ENCODE measurements at regions not wholly inside any gene's neighbourhood (a gene's known extent, or its start where the extent isn't known, plus 50 kb on each side); places are given as distances from the start of the nearest gene placed in this dataset.
"Not testable (repeated sequence)": the region's sequence is repeated elsewhere in the genome, so short reads cannot be mapped to it uniquely, and the experiment has no call there.

- no peak for DNase-seq
- no peaks in the 10 kb centered on the region for H3K27me3 ChIP-seq (ENCODE audit: control insufficient read depth, insufficient read depth, low read length)
- H3K4me3 ChIP-seq (ENCODE audit: insufficient read depth, low read depth, low read length), result no peak overlapping the region
- H3K36me3 ChIP-seq (replicated peaks; ENCODE audit: control insufficient read depth, insufficient read depth, low read length), result no peaks in the 10 kb centered on the region
Measured at GRCh38 chr5:68066277-68066955, 149.1 kb upstream of the PIK3R1 start.

GRCh38 chr5:68065321-68065720 is 150.2 kb upstream of the PIK3R1 start:
- not testable (repeated sequence) for H3K36me3 ChIP-seq (replicated peaks; ENCODE audit: control insufficient read depth, insufficient read depth, low read length); H3K4me3 ChIP-seq (ENCODE audit: insufficient read depth, low read depth, low read length); H3K27me3 ChIP-seq (ENCODE audit: control insufficient read depth, insufficient read depth, low read length); DNase-seq

- no peaks in the 10 kb centered on the region for H3K36me3 ChIP-seq (replicated peaks; ENCODE audit: control insufficient read depth, insufficient read depth, low read length)
- no peak for DNase-seq
- no peak overlapping the region for H3K4me3 ChIP-seq (ENCODE audit: insufficient read depth, low read depth, low read length)
- no peaks in the 10 kb centered on the region for H3K27me3 ChIP-seq (ENCODE audit: control insufficient read depth, insufficient read depth, low read length)
Measured at GRCh38 chr5:68060382-68060781, 155.2 kb upstream of the PIK3R1 start.

GRCh38 chr5:68057191-68057590 is 158.4 kb upstream of the PIK3R1 start:
- DNase-seq, result no peak
- Histone ChIP-seq H3K4me3 (ENCODE audit: insufficient read depth, low read depth, low read length) (no peak overlapping the region), H3K36me3 (replicated peaks; ENCODE audit: control insufficient read depth, insufficient read depth, low read length) (no peaks in the 10 kb centered on the region), H3K27me3 (ENCODE audit: control insufficient read depth, insufficient read depth, low read length) (no peaks in the 10 kb centered on the region; the same call in 1 of the 2 replicates)

GRCh38 chr5:68055686-68056085 is 159.9 kb upstream of the PIK3R1 start:
- Histone ChIP-seq H3K27me3 (ENCODE audit: control insufficient read depth, insufficient read depth, low read length) (no peaks in the 10 kb centered on the region; the same call in 1 of the 2 replicates), H3K36me3 (replicated peaks; ENCODE audit: control insufficient read depth, insufficient read depth, low read length) (no peaks in the 10 kb centered on the region), H3K4me3 (ENCODE audit: insufficient read depth, low read depth, low read length) (no peak overlapping the region)
- peak; percentile 12 for DNase-seq

- DNase-seq, result no peak
- no peak overlapping the region for H3K4me3 ChIP-seq (ENCODE audit: insufficient read depth, low read depth, low read length)
Measured at GRCh38 chr5:68054638-68055037, 160.9 kb upstream of the PIK3R1 start.

GRCh38 chr5:68053202-68053601 is 162.4 kb upstream of the PIK3R1 start:
- no peak overlapping the region for H3K4me3 ChIP-seq (ENCODE audit: insufficient read depth, low read depth, low read length)
- no peaks in the 10 kb centered on the region for H3K36me3 ChIP-seq (replicated peaks; ENCODE audit: control insufficient read depth, insufficient read depth, low read length)
- no peak for DNase-seq
- H3K27me3 ChIP-seq (ENCODE audit: control insufficient read depth, insufficient read depth, low read length), result no peaks in the 10 kb centered on the region; the same call in 1 of the 2 replicates

More at GRCh38 chr5:68054638-68055037, 160.9 kb upstream of the PIK3R1 start:
- Histone ChIP-seq H3K36me3 (replicated peaks; ENCODE audit: control insufficient read depth, insufficient read depth, low read length) (no peaks in the 10 kb centered on the region), H3K27me3 (ENCODE audit: control insufficient read depth, insufficient read depth, low read length) (no peaks in the 10 kb centered on the region; the same call in 1 of the 2 replicates)

- no peaks in the 10 kb centered on the region for H3K36me3 ChIP-seq (replicated peaks; ENCODE audit: control insufficient read depth, insufficient read depth, low read length)
- H3K27me3 ChIP-seq (ENCODE audit: control insufficient read depth, insufficient read depth, low read length), result no peaks in the 10 kb centered on the region; the same call in 1 of the 2 replicates
- no peak for DNase-seq
- no peak overlapping the region for H3K4me3 ChIP-seq (ENCODE audit: insufficient read depth, low read depth, low read length)
Measured at GRCh38 chr5:68049053-68049713, 166.4 kb upstream of the PIK3R1 start.

GRCh38 chr5:68048516-68048915 is 167.0 kb upstream of the PIK3R1 start:
- Histone ChIP-seq H3K4me3 (ENCODE audit: insufficient read depth, low read depth, low read length) (no peak overlapping the region), H3K27me3 (ENCODE audit: control insufficient read depth, insufficient read depth, low read length) (no peaks in the 10 kb centered on the region; the same call in 1 of the 2 replicates), H3K36me3 (replicated peaks; ENCODE audit: control insufficient read depth, insufficient read depth, low read length) (no peaks in the 10 kb centered on the region)
- no peak for DNase-seq

GRCh38 chr5:68048054-68048453 is 167.5 kb upstream of the PIK3R1 start:
- not testable (repeated sequence) for H3K27me3 ChIP-seq (ENCODE audit: control insufficient read depth, insufficient read depth, low read length); H3K4me3 ChIP-seq (ENCODE audit: insufficient read depth, low read depth, low read length); H3K36me3 ChIP-seq (replicated peaks; ENCODE audit: control insufficient read depth, insufficient read depth, low read length); DNase-seq

GRCh38 chr5:68047035-68047434 is 168.5 kb upstream of the PIK3R1 start:
- Histone ChIP-seq H3K4me3 (ENCODE audit: insufficient read depth, low read depth, low read length) (no peak overlapping the region), H3K36me3 (replicated peaks; ENCODE audit: control insufficient read depth, insufficient read depth, low read length) (no peaks in the 10 kb centered on the region), H3K27me3 (ENCODE audit: control insufficient read depth, insufficient read depth, low read length) (no peaks in the 10 kb centered on the region)
- no peak for DNase-seq

GRCh38 chr5:68046445-68046844 is 169.1 kb upstream of the PIK3R1 start:
- no peak for DNase-seq

GRCh38 chr5:68041293-68041692 is 174.3 kb upstream of the PIK3R1 start:
- Histone ChIP-seq H3K27me3 (ENCODE audit: control insufficient read depth, insufficient read depth, low read length) (no peaks in the 10 kb centered on the region), H3K4me3 (ENCODE audit: insufficient read depth, low read depth, low read length) (no peak overlapping the region), H3K36me3 (replicated peaks; ENCODE audit: control insufficient read depth, insufficient read depth, low read length) (no peaks in the 10 kb centered on the region)
- DNase-seq, result no peak

More at GRCh38 chr5:68046445-68046844, 169.1 kb upstream of the PIK3R1 start:
- no peaks in the 10 kb centered on the region for H3K36me3 ChIP-seq (replicated peaks; ENCODE audit: control insufficient read depth, insufficient read depth, low read length)
- H3K4me3 ChIP-seq (ENCODE audit: insufficient read depth, low read depth, low read length), result no peak overlapping the region
- no peaks in the 10 kb centered on the region for H3K27me3 ChIP-seq (ENCODE audit: control insufficient read depth, insufficient read depth, low read length)

GRCh38 chr5:68037546-68037945 is 178.0 kb upstream of the PIK3R1 start:
- no peak for DNase-seq
- no peak overlapping the region for H3K4me3 ChIP-seq (ENCODE audit: insufficient read depth, low read depth, low read length)
- H3K27me3 ChIP-seq (ENCODE audit: control insufficient read depth, insufficient read depth, low read length), result no peaks in the 10 kb centered on the region
- no peaks in the 10 kb centered on the region for H3K36me3 ChIP-seq (replicated peaks; ENCODE audit: control insufficient read depth, insufficient read depth, low read length)

- DNase-seq, result no peak
- H3K4me3 ChIP-seq (ENCODE audit: insufficient read depth, low read depth, low read length), result no peak overlapping the region
Measured at GRCh38 chr5:68033961-68034571, 181.5 kb upstream of the PIK3R1 start.

More at GRCh38 chr5:68033961-68034571, 181.5 kb upstream of the PIK3R1 start:
- Histone ChIP-seq H3K36me3 (replicated peaks; ENCODE audit: control insufficient read depth, insufficient read depth, low read length) (no peaks in the 10 kb centered on the region), H3K27me3 (ENCODE audit: control insufficient read depth, insufficient read depth, low read length) (no peaks in the 10 kb centered on the region)
